ENCODE measurements at regions not wholly inside any gene's neighbourhood (a gene's known extent, or its start where the extent isn't known, plus 50 kb on each side); places are given as distances from the start of the nearest gene placed in this dataset.

GRCh38 chr10:83205861-83206260 is 933.4 kb upstream of the GHITM start:
- TF ChIP-seq POLR2A (IDR thresholded peaks at IDR 0.05) (no peak), POLR2AphosphoS5 (IDR thresholded peaks at IDR 0.05) (no peak), CTCF (IDR thresholded peaks at IDR 0.05) (no peak), EP300 (IDR thresholded peaks at IDR 0.05) (no peak)
- WGBS, 2 donors (ENCODE audit: low coverage in 1 of 2): 27 to 33% methylated on average over 2 of the region's 2 CpGs
- no peak for ATAC-seq
- H3K9me3 ChIP-seq: peaks cover 0 to 16% (median 0%) of the 10 kb centered on the region in 3 donors
- no peaks in the 10 kb centered on the region for H3K27me3 ChIP-seq
- H3K36me3 ChIP-seq: no peaks in the 10 kb centered on the region
- H3K27ac ChIP-seq: no peak overlapping the region
- H3K4me3 ChIP-seq: no peak overlapping the region
- no peaks in the 10 kb centered on the region for H3K4me1 ChIP-seq

- H3K27ac ChIP-seq: no peak overlapping the region
- no peak for ATAC-seq
- TF ChIP-seq CTCF (IDR thresholded peaks at IDR 0.05) (no peak), POLR2A (IDR thresholded peaks at IDR 0.05) (no peak), EP300 (IDR thresholded peaks at IDR 0.05) (no peak), POLR2AphosphoS5 (IDR thresholded peaks at IDR 0.05) (no peak)
- H3K4me3 ChIP-seq: no peak overlapping the region
- H3K4me1 ChIP-seq: no peaks in the 10 kb centered on the region
- H3K36me3 ChIP-seq: no peaks in the 10 kb centered on the region
- H3K27me3 ChIP-seq: no peaks in the 10 kb centered on the region
- no peaks in the 10 kb centered on the region for H3K9me3 ChIP-seq
- 85 to 86% methylated on average over 3 of the region's 3 CpGs for WGBS, 2 donors (ENCODE audit: low coverage in 1 of 2)
Measured at GRCh38 chr10:83212632-83213334, 926.5 kb upstream of the GHITM start.

- WGBS, 2 donors (ENCODE audit: low coverage in 1 of 2): 90 to 100% methylated on average over 1 to 5 of the region's 5 CpGs
Measured at GRCh38 chr10:83214136-83214535, 925.2 kb upstream of the GHITM start.

GRCh38 chr10:83218205-83218604 is 921.1 kb upstream of the GHITM start:
- Histone ChIP-seq H3K27me3 (no peaks in the 10 kb centered on the region), H3K36me3 (no peaks in the 10 kb centered on the region), H3K4me1 (no peaks in the 10 kb centered on the region), H3K27ac (no peak overlapping the region), H3K9me3 (no peaks in the 10 kb centered on the region), H3K4me3 (no peak overlapping the region)
- 83 to 84% methylated on average over 3 to 4 of the region's 5 CpGs for WGBS, 2 donors (ENCODE audit: low coverage in 1 of 2)
- TF ChIP-seq EP300 (IDR thresholded peaks at IDR 0.05) (no peak), POLR2AphosphoS5 (IDR thresholded peaks at IDR 0.05) (no peak), CTCF (IDR thresholded peaks at IDR 0.05) (no peak), POLR2A (IDR thresholded peaks at IDR 0.05) (no peak)
- ATAC-seq: no peak

More at GRCh38 chr10:83214136-83214535, 925.2 kb upstream of the GHITM start:
- Histone ChIP-seq H3K4me3 (no peak overlapping the region), H3K36me3 (no peaks in the 10 kb centered on the region), H3K9me3 (no peaks in the 10 kb centered on the region), H3K27ac (no peak overlapping the region), H3K4me1 (no peaks in the 10 kb centered on the region), H3K27me3 (no peaks in the 10 kb centered on the region)
- TF ChIP-seq EP300 (IDR thresholded peaks at IDR 0.05): no peak
- TF ChIP-seq POLR2A (IDR thresholded peaks at IDR 0.05): no peak
- no peak for TF ChIP-seq CTCF (IDR thresholded peaks at IDR 0.05)
- no peak for TF ChIP-seq POLR2AphosphoS5 (IDR thresholded peaks at IDR 0.05)
- ATAC-seq: no peak

GRCh38 chr10:83222300-83222699 is 917.0 kb upstream of the GHITM start:
- H3K9me3 ChIP-seq: no peaks in the 10 kb centered on the region
- TF ChIP-seq EP300 (IDR thresholded peaks at IDR 0.05): no peak
- no peak for TF ChIP-seq POLR2AphosphoS5 (IDR thresholded peaks at IDR 0.05)
- no peak for TF ChIP-seq POLR2A (IDR thresholded peaks at IDR 0.05)
- TF ChIP-seq CTCF (IDR thresholded peaks at IDR 0.05): no peak

More at GRCh38 chr10:83222300-83222699, 917.0 kb upstream of the GHITM start:
- WGBS, 2 donors (ENCODE audit: low coverage in 1 of 2): 95% methylated on average over 3 of the region's 6 CpGs; no CpG with 5 or more reads in 1 of the 2 donors
- Histone ChIP-seq H3K4me3 (no peak overlapping the region), H3K27me3 (no peaks in the 10 kb centered on the region), H3K36me3 (no peaks in the 10 kb centered on the region), H3K27ac (no peak overlapping the region), H3K4me1 (no peaks in the 10 kb centered on the region)
- no peak for ATAC-seq
